Left lung (tissue), 4 donors: ENCODE measurements at regions not wholly inside any gene's neighbourhood (a gene's known extent, or its start where the extent isn't known, plus 50 kb on each side); places are given as distances from the start of the nearest gene placed in this dataset.

Source experiments
- ATAC-seq: fragments of 200-7000 bp; cut with Tn5 transposase; one replicate; pipeline ENCODE4 v1.9.1; 2020; ENCODE audit warnings: moderate library complexity
- DNase-seq, 4 donors: peaks; one replicate each; pipeline ENCODE4 v3.0.0-alpha.2; 2013 to 2020
- H3K27ac ChIP-seq, 2 donors: fragments of 200-600 bp; sonication (generic) in 1 of 2; one replicate each; pipeline versions ENCODE4 v1.5.0 to v1.8.0; 2020 to 2021
- H3K27me3 ChIP-seq, 2 donors: fragments of 200-600 bp; sonication (generic) in 1 of 2; one replicate each; pipeline versions ENCODE4 v1.5.0 to v1.8.0; 2020 to 2021
- H3K36me3 ChIP-seq, 2 donors: fragments of 200-600 bp; sonication (generic) in 1 of 2; one replicate each; pipeline versions ENCODE4 v1.5.0 to v1.8.0; 2020 to 2021
- H3K4me1 ChIP-seq, 2 donors: fragments of 200-600 bp; one replicate each; pipeline ENCODE4 v1.8.0; 2021
- H3K4me3 ChIP-seq, 2 donors: fragments of 200-600 bp; sonication (generic) in 1 of 2; one replicate each; pipeline versions ENCODE4 v1.5.0 to v1.8.0; 2020 to 2021; ENCODE audit warnings: mild to moderate bottlenecking in 1 of 2
- H3K9me3 ChIP-seq, 2 donors: fragments of 200-600 bp; sonication (generic) in 1 of 2; one replicate each; pipeline versions ENCODE4 v1.5.0 to v1.8.0; 2020 to 2021
- CTCF ChIP-seq, 2 donors: fragments of 200-600 bp; sonication (generic) in 1 of 2; IDR thresholded peaks; one replicate each; pipeline versions ENCODE4 v1.5.0 to v1.8.0; 2021; ENCODE audit warnings: antibody characterized with exemption in 2 of 2
- intact Hi-C, 2 donors: fragments of 100-400 bp; cut with DNase I; formaldehyde crosslinking; loops; one replicate each; pipeline versions ENCODE4 v1.11.2 to v1.14.2; 2022
- donor health status: DM: no; HTN: yes; CAD: no.
- donor health status: DM: no; HTN: no; CAD: no.

GRCh38 chr6:19472153-19472552 is 365.0 kb upstream of the ID4 start:
- no peak for ATAC-seq
- H3K9me3 ChIP-seq, result peaks cover 0 to 4% of the 10 kb centered on the region in 2 donors
- no peak for TF ChIP-seq CTCF (IDR thresholded peaks at IDR 0.05)
- no peaks in the 10 kb centered on the region for H3K4me1 ChIP-seq
- DNase-seq, result no peak
- no peak overlapping the region for H3K4me3 ChIP-seq
- intact Hi-C loops, result no loop called here
- H3K27ac ChIP-seq, result no peak overlapping the region
- H3K36me3 ChIP-seq, result no peaks in the 10 kb centered on the region
- no peaks in the 10 kb centered on the region for H3K27me3 ChIP-seq

DNA sequence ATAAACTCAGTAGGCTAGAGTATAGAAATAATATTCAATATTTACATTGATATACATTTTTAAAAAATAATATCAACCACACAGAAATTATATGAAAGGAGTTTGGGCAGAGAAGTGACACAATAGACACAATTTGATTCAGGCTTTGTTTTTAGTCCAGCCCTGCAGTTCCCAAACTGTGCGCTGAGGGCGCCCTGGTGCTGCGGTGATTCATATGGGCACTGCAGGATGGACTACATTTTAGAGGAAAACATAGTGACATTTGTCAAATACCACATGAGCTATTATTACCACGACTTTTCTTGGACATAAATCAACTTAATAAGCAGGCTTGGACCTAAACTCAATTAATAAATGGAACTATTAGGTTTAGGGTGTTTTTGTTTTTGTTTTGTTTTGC is 364.3 kb upstream of the ID4 start:
- Histone ChIP-seq H3K27ac (no peak overlapping the region), H3K4me3 (no peak overlapping the region), H3K27me3 (no peaks in the 10 kb centered on the region), H3K36me3 (no peaks in the 10 kb centered on the region), H3K9me3 (peaks cover 0 to 4% of the 10 kb centered on the region in 2 donors), H3K4me1 (no peaks in the 10 kb centered on the region)
- DNase-seq, result no peak
- ATAC-seq, result no peak
- intact Hi-C loops, result no loop called here
- no peak for TF ChIP-seq CTCF (IDR thresholded peaks at IDR 0.05)

DNA sequence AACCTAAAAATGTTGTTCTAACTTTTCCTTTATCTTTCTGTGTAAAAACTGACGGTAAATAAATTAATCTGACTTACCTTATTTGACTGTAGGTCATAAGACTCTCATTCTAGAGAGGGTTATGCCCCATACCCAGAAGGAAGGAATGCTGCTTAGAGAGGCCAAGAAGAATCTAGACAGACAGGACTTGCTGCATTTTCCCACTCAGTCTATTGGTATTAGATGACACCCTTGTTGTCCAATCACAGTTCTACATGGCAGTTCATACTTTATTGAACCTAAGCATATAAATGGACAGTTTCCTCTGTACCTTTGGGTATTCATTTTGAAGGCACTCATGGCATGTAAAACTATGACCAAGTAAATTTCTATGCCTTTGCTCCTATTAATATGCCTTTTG is 359.6 kb upstream of the ID4 start:
- no peak for TF ChIP-seq CTCF (IDR thresholded peaks at IDR 0.05)
- H3K4me3 ChIP-seq, result no peak overlapping the region
- H3K9me3 ChIP-seq, result peaks cover 0 to 7% of the 10 kb centered on the region in 2 donors
- H3K27ac ChIP-seq, result no peak overlapping the region
- no peaks in the 10 kb centered on the region for H3K4me1 ChIP-seq
- H3K27me3 ChIP-seq, result no peaks in the 10 kb centered on the region
- DNase-seq (no peak), ATAC-seq (peak; percentile 62)
- no peaks in the 10 kb centered on the region for H3K36me3 ChIP-seq
- intact Hi-C loops, result no loop called here

- intact Hi-C loops, result no loop called here
- no peak for ATAC-seq
- DNase-seq, result no peak
These were observed 358.9 kb upstream of the ID4 start for GRCh38 chr6:19478273-19478672.

DNA sequence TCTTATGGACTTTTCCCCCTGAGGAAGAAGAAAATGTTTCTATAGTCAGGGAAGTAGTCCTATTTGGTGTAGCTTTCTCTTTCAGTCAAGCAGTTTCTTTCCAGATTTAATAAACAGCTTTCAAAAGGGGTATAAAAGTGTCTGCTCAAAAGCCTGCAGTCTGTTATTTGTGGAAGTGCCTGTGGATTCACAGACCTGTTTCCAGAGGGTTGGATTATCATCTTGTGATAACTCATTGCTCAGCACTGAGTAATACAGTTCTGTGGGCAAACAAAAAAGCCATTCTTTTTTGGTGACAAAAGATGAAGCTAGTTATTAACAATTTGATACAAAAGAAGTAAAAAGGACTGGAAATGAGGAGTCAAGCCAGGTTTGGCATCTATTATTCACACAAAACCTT is 358.2 kb upstream of the ID4 start:
- H3K27ac ChIP-seq, result no peak overlapping the region
- no peaks in the 10 kb centered on the region for H3K27me3 ChIP-seq
- ATAC-seq (no peak), DNase-seq (no peak)
- H3K4me3 ChIP-seq, result no peak overlapping the region
- no peak for TF ChIP-seq CTCF (IDR thresholded peaks at IDR 0.05)
- no peaks in the 10 kb centered on the region for H3K4me1 ChIP-seq
- H3K9me3 ChIP-seq, result peaks cover 0 to 7% of the 10 kb centered on the region in 2 donors
- H3K36me3 ChIP-seq, result no peaks in the 10 kb centered on the region
- intact Hi-C loops, result no loop called here

More at GRCh38 chr6:19478273-19478672, 358.9 kb upstream of the ID4 start:
- no peaks in the 10 kb centered on the region for H3K36me3 ChIP-seq
- peaks cover 0 to 7% of the 10 kb centered on the region in 2 donors for H3K9me3 ChIP-seq
- H3K4me3 ChIP-seq, result no peak overlapping the region
- H3K27me3 ChIP-seq, result no peaks in the 10 kb centered on the region
- no peaks in the 10 kb centered on the region for H3K4me1 ChIP-seq
- TF ChIP-seq CTCF (IDR thresholded peaks at IDR 0.05), result no peak
- H3K27ac ChIP-seq, result no peak overlapping the region
